ENCODE measurements at regions not wholly inside any gene's neighbourhood (a gene's known extent, or its start where the extent isn't known, plus 50 kb on each side); places are given as distances from the start of the nearest gene placed in this dataset.
"Not testable (repeated sequence)": the region's sequence is repeated elsewhere in the genome, so short reads cannot be mapped to it uniquely, and the experiment has no call there.

DNA sequence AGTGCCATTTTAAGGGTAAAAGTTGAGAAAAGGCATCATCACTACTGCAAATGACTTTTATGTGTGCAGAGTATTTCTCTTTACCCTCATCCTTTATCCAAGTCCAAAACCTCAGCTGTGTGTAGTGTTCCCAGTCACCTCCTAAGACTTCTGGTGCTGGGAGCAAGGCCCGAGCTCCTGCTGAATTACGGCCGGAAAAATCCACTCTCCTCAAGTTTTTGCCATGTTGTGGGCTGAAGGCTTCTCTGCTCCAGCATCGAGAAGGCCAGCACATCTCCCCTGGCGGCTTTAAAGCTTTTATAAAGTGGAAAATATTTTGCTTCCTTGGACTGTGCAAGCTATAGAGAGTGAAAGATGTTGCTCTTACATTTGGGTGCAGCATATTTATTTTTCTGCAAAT, 153.2 kb upstream of the THBS2 start:
- Histone ChIP-seq H3K9me3 (replicated peaks) (no peaks in the 10 kb centered on the region; the same call in 1 of the 2 replicates), H3K36me3 (no peaks in the 10 kb centered on the region), H3K4me1 (replicated peaks) (no peaks in the 10 kb centered on the region), H3K27ac (no peak overlapping the region), H3K27me3 (replicated peaks) (no peaks in the 10 kb centered on the region), H3K4me3 (no peak overlapping the region)
- no peak for DNase-seq (ENCODE audit: low read depth in 1 of 2, low spot score in 2 of 2)

DNA sequence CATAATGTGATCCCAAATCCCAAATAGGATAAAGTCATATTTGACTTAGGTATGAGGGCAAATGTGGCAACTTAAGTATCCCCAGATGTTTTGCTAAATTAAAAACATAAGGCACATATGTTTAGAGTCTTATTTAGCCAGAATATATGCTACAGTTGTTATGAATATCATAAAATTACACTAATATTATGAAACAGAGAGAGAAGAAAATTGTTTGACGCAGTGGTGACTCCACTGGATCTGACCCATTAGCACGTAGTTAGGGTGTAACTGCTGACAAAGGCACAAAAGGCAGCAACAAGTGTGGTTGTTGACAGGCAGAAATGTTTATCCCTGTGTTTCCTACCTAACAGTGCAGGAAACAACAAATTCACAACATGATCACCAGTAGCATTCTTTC, 152.4 kb upstream of the THBS2 start:
- Histone ChIP-seq H3K27ac (no peak overlapping the region), H3K36me3 (no peaks in the 10 kb centered on the region), H3K4me1 (replicated peaks) (no peaks in the 10 kb centered on the region), H3K4me3 (no peak overlapping the region), H3K9me3 (replicated peaks) (no peaks in the 10 kb centered on the region; the same call in 1 of the 2 replicates), H3K27me3 (replicated peaks) (no peaks in the 10 kb centered on the region)
- no peak for DNase-seq (ENCODE audit: low read depth in 1 of 2, low spot score in 2 of 2)

DNA sequence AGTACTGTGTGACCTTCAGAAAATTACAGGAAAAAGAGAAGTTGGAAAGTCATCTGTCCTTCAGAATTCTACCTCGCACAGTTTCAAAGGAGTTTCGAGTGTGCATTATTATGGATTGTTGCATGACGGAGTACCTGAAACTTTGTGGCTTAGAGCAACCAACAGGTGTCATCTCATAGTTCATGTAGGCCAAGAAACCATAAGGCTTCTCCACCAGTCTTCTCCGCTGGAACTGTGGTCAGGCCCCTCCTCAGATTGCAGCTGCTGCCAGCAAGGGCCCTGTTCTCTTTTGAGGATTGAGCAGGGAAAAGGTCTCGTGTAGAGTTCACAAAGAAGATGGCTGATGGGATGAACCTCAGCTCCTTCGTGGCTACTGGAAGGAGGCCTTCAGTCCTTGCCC, 151.2 kb upstream of the THBS2 start:
- Histone ChIP-seq H3K9me3 (replicated peaks) (no peaks in the 10 kb centered on the region), H3K27me3 (replicated peaks) (no peaks in the 10 kb centered on the region), H3K4me3 (no peak overlapping the region), H3K27ac (no peak overlapping the region), H3K36me3 (no peaks in the 10 kb centered on the region), H3K4me1 (replicated peaks) (no peaks in the 10 kb centered on the region)
- no peak for DNase-seq (ENCODE audit: low read depth in 1 of 2, low spot score in 2 of 2)

DNA sequence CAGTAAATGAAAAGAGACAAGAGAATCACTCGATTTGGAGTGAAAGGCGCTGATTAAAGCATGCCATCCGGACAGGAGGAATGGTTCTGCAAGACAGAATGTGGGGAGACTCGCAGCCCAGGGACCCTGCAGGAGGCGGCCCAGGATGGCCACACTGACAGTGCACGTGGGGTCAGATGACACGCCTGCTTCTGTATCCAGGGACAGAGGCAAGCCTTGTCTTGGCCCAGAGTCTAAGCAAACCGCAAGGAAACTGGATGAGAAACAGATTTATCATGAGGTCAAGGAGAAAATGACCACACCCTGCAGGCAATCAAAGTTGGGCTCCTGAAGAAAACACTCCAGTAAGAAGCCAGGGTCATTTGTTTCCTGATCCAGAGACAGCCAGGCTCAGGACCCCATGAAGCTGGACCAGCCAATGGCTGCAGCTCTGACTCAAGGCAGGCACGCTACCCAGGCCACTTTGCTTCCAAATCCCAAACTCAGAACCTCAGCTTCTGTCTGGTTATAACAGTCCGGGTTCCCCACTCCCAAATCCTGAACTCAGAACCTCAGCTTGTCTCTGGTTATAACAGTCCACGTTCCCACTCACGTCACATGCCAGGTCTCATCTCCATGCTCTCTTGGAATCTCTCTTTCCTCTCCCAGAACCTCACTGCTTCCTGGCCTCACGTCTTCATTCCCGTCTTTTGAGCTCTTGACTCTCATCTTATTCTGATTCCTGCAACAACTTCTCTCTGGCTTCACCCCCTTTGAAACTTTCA, 144.9 kb upstream of the THBS2 start:
- Histone ChIP-seq H3K4me3 (no peak overlapping the region), H3K27ac (no peak overlapping the region), H3K36me3 (no peaks in the 10 kb centered on the region), H3K27me3 (replicated peaks) (no peaks in the 10 kb centered on the region), H3K9me3 (replicated peaks) (no peaks in the 10 kb centered on the region), H3K4me1 (replicated peaks) (no peaks in the 10 kb centered on the region)
- peak in 1 of 2 experiments; percentile 22 for DNase-seq (ENCODE audit: low read depth in 1 of 2, low spot score in 2 of 2)

DNA sequence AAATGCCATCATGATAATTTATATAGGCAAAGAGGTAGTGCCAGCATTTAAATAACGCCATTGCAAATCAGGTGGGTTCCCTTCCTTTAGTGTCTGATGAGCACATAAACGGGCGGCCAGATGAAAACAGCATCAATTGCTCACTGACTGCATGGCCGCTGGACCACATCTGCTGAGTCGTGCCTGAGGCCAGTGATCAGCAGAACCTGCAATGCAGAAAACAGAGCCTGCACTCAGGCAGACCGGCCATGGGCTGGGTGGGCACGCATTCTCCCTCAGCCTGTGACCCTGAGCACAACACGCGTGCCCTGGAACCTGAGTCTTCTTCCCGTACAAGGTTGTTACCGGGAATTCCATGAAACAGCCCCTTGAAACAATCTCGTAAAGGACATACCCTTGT, 144.0 kb upstream of the THBS2 start:
- H3K27me3 ChIP-seq (replicated peaks), result no peaks in the 10 kb centered on the region
- H3K9me3 ChIP-seq (replicated peaks), result no peaks in the 10 kb centered on the region
- H3K4me1 ChIP-seq (replicated peaks), result no peaks in the 10 kb centered on the region
- no peak overlapping the region for H3K27ac ChIP-seq
- no peak overlapping the region for H3K4me3 ChIP-seq
- no peak for DNase-seq (ENCODE audit: low read depth in 1 of 2, low spot score in 2 of 2)
- no peaks in the 10 kb centered on the region for H3K36me3 ChIP-seq

DNA sequence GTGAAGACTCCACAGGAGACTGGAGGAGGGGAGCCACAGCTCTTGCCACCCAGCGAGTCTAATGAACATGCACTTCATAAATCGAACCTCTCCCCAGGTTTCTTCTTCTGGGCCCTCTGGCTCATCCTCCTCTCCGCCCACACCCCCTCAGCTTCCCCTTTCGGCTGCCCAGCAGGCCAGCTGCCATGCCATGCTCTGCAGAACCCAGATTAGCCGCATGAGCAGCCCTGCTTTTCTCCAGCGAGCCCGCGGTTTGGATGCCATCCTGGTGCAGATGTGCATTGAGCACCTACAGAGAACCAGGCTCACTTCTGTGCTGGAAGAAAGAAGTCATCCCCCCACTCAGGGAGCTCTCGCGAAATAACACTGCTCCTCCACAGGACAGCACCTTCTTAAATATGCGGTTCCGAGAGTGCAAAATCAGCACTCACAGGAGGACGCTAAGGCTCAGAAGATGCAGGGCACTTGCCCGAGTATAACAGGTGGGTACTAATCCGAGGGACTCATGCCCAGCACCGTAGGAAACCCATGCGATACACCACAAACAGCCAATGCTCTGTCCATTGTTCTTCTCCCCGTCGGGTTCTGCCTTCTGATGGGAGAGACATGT, 143.0 kb upstream of the THBS2 start:
- H3K27ac ChIP-seq, result no peak overlapping the region
- DNase-seq (ENCODE audit: low read depth in 1 of 2, low spot score in 2 of 2), result no peak
- H3K4me1 ChIP-seq (replicated peaks), result no peaks in the 10 kb centered on the region
- no peak overlapping the region for H3K4me3 ChIP-seq
- no peaks in the 10 kb centered on the region for H3K9me3 ChIP-seq (replicated peaks)
- no peaks in the 10 kb centered on the region for H3K27me3 ChIP-seq (replicated peaks)
- H3K36me3 ChIP-seq, result no peaks in the 10 kb centered on the region

DNA sequence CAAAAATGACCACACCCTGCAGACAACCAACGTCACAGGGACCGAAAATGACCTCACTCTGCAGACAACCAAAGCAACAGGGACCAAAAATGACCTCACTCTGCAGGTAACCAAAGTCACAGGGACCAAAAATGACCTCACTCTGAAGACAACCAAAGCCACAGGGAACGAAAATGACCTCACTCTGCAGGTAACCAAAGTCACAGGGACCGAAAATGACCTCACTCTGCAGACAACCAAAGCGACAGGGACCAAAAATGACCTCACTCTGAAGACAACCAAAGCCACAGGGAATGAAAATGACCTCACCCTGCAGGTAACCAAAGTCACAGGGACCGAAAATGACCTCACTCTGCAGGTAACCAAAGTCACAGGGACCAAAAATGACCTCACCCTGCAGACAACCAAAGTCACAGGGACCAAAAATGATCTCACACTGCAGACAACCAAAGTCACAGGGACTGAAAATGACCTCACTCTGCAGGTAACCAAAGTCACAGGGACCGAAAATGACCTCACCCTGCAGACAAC, 142.4 kb upstream of the THBS2 start:
- not testable (repeated sequence) for H3K27me3 ChIP-seq (replicated peaks); H3K36me3 ChIP-seq; H3K4me1 ChIP-seq (replicated peaks); DNase-seq (ENCODE audit: low read depth in 1 of 2, low spot score in 2 of 2); H3K9me3 ChIP-seq (replicated peaks); H3K27ac ChIP-seq; H3K4me3 ChIP-seq

DNA sequence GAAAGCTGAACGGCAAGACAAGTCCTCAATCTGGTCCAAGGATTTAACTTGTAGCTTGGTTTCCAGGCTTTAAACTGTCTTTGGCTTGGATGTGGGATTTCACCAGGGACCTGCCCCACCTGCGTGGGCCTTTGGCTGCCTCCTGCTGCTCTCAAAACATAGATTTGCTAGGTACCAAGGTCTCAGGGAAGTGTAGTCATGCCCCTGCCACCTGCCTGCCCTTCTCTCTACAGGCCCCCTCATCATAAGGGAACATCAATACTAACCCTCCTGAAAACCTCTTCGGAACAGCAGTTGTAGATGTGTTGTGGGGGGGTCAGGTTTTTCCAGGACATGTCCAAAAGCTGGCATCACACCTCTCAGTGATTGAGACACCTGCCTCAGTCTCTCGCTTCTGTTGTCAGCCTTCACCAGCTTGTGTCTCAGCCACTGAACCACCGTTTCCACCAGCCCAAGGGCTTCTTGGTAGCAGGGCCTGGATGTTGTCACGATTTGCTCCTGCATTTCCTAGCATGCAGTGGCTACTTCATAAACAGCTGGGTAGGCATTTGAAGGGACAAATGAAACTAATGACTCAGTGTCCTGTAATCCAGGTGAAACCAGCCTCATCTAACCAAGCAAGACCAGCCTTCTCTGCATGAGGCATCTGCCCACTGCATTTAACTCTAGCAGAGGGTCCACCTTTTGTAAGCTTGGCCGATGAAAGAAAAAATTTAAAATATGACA, 141.6 kb upstream of the THBS2 start:
- H3K4me3 ChIP-seq, result no peak overlapping the region
- no peak overlapping the region for H3K27ac ChIP-seq
- H3K27me3 ChIP-seq (replicated peaks), result no peaks in the 10 kb centered on the region
- DNase-seq (ENCODE audit: low read depth in 1 of 2, low spot score in 2 of 2), result no peak
- no peaks in the 10 kb centered on the region for H3K36me3 ChIP-seq
- H3K4me1 ChIP-seq (replicated peaks), result no peaks in the 10 kb centered on the region
- no peaks in the 10 kb centered on the region for H3K9me3 ChIP-seq (replicated peaks)

DNA sequence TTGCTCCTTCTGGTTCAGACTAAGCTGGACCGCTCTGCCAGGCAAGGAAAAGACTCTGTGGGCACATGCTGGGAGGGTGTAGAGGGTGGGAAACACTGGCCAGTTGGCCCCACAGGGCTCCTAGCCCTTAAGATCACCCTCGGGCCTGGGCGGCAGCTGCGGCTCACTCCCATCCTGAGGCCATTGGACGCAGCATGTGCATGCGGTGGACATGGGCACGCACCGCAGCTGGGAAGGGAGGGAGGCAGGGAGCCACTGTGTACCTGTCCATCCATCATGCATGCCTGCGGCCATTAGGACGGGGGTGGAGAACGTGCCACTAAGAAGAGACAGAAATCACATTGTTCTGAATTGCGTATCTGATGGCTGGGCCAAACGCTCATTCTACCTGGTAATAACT, 140.1 kb upstream of the THBS2 start:
- no peak for DNase-seq (ENCODE audit: low read depth in 1 of 2, low spot score in 2 of 2)
- Histone ChIP-seq H3K9me3 (replicated peaks) (no peaks in the 10 kb centered on the region), H3K27ac (no peak overlapping the region), H3K36me3 (no peaks in the 10 kb centered on the region), H3K4me1 (replicated peaks) (no peaks in the 10 kb centered on the region), H3K4me3 (no peak overlapping the region), H3K27me3 (replicated peaks) (no peaks in the 10 kb centered on the region)

DNA sequence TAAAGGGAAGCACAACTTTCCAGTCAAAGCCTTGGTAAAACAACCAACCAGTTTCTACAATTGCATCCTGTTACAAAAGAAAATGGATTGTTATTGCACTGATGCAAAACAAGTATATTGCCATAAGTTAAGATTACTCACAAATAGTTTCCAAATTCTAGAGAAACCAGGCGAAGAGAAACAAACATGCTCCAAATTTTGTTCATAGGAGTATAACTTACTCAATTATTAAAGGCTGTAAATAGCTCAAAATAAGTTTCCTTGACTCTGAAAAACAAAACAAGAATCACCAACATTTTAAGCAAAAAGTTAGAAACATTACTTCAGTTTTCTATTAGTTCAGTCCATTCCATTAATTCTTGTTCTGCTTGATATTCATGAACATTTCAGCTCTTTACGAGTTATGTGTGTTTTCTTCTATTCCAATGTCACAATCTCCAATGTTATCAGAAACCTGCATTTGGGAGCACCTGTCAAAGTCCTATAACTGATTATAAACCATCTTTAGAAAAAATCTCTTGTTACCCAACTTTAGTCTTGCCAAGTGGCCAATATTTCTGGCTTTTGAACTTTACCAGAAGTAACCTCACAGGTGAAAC, 137.9 kb upstream of the THBS2 start:
- Histone ChIP-seq H3K4me3 (no peak overlapping the region), H3K36me3 (no peaks in the 10 kb centered on the region), H3K9me3 (replicated peaks) (no peaks in the 10 kb centered on the region), H3K4me1 (replicated peaks) (no peaks in the 10 kb centered on the region), H3K27me3 (replicated peaks) (no peaks in the 10 kb centered on the region), H3K27ac (no peak overlapping the region)
- DNase-seq (ENCODE audit: low read depth in 1 of 2, low spot score in 2 of 2), result no peak

DNA sequence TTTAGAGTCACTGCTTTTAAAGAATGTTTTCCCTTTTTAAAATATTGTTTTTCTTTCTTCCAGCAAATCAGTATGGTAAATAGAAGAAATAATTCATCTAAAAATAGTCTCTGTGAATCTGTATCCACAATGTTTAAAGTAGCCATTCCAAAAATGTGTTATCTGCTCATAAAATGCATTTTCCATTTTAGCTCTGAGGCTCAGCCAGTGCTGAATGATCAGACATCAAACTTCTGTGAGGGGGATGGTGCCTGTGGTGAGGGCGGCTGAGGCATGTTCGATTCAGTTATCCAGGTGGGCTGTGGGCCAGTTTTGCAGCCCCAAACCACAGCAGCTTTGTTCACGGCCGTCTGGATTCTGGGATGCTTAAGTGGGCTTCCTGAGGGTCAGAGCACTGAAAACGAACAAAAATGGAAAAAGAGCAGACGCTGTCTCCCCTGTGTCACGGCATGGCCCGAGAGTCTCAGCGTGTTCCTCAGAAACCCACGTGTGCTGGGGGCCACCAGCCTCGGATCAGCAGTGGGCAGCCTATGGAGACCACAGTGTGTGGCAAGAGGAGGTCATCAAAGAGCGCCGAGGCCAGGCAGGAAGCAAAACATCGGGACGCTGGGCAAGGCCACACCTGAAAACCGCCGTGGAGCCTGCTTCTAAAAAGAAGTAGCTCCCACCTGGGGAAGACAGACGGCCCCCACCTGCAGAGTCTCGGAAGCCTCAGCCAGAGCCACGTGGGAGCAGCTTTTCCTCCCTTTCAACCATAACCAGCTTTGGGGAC, 134.9 kb upstream of the THBS2 start:
- Histone ChIP-seq H3K27ac (no peak overlapping the region), H3K27me3 (replicated peaks) (no peaks in the 10 kb centered on the region), H3K36me3 (no peaks in the 10 kb centered on the region), H3K4me3 (no peak overlapping the region), H3K4me1 (replicated peaks) (no peaks in the 10 kb centered on the region), H3K9me3 (replicated peaks) (no peaks in the 10 kb centered on the region)
- DNase-seq (ENCODE audit: low read depth in 1 of 2, low spot score in 2 of 2), result no peak

DNA sequence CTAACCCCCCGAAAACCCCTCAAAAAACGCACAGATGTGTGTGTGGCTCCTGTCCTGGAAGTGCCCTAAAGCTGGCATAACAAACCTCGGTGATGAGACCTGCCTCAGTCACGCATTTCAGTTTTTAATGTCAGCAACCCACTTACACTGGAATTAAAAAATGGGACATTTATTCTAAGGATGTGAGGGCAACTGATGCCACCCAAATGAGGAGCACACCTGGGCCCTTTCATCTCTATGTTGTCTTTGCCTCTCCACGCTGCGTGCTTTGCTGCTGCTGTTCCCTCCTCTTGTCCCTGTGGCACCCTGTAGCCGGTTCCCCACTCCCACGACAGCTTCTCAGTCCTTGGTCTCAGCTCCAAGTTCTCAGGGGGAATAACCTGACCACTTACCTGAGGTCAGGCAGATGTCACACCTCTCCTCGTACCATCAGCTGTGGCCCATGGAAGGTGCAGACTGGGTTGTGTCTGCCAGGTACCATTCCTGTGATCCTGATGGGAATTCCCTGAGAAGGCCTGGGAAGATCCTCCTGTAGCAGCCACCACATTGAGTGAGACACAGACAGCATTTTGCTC, 134.2 kb upstream of the THBS2 start:
- Histone ChIP-seq H3K4me3 (no peak overlapping the region), H3K27me3 (replicated peaks) (no peaks in the 10 kb centered on the region), H3K36me3 (no peaks in the 10 kb centered on the region), H3K9me3 (replicated peaks) (no peaks in the 10 kb centered on the region), H3K27ac (no peak overlapping the region), H3K4me1 (replicated peaks) (no peaks in the 10 kb centered on the region)
- DNase-seq (ENCODE audit: low read depth in 1 of 2, low spot score in 2 of 2), result no peak

DNA sequence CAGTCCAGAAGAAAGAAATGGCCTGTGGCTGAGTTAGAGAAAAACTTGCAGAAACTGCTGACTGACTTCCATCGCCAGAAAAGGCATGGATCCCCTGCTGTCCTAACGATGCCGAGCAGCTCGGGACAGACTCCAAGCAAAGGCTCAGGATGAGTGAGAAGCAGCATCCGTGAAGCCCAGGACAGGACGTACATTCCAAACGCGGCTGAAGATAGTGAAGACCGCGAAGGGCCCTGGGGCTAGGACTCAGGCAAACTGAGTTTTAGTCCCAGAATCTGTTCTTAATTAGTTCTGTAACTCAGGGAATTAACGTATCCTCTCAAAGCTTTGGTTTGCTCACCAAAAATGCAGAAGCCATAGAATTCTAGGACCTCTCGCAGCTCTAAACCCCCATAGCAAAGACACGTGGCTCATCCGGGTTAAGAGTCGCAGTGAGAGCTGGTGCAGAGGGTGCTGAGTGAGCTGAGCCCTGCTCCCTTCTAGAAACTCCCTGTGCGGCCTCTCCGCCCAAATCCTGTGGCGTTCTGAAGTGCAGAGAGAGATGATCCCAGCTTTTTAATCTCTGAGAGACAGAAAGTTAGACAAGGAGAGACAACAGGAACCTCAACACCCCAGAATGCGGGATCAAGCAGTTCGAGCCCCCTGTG, 132.9 kb upstream of the THBS2 start:
- no peaks in the 10 kb centered on the region for H3K4me1 ChIP-seq (replicated peaks)
- no peak overlapping the region for H3K27ac ChIP-seq
- no peak overlapping the region for H3K4me3 ChIP-seq
- H3K36me3 ChIP-seq, result no peaks in the 10 kb centered on the region
- H3K27me3 ChIP-seq (replicated peaks), result no peaks in the 10 kb centered on the region
- DNase-seq (ENCODE audit: low read depth in 1 of 2, low spot score in 2 of 2), result no peak
- H3K9me3 ChIP-seq (replicated peaks), result no peaks in the 10 kb centered on the region

All from SJSA1 (cell line).